Neural cell (in vitro differentiated cells): ENCODE measurements at regions not wholly inside any gene's neighbourhood (a gene's known extent, or its start where the extent isn't known, plus 50 kb on each side); places are given as distances from the start of the nearest gene placed in this dataset.

Experiments
- H2AFZ ChIP-seq: fragments of 200-600, 300-800 bp; sonication (generic), shearing (Covaris generic); 2 replicates; pipeline ENCODE4 v1.6.0; 2014; ENCODE audit warnings: low read depth, mild to moderate bottlenecking, antibody characterized with exemption, low read length, moderate library complexity
- H3F3A ChIP-seq: fragments of 200-600 bp; shearing (Covaris generic); 2 replicates; pipeline ENCODE4 v1.6.1; 2016; ENCODE audit warnings: mild to moderate bottlenecking, moderate library complexity, mixed read lengths, antibody characterized with exemption, low read length; ENCODE audit not compliant: insufficient read depth, poor library complexity, severe bottlenecking
- H3K27ac ChIP-seq: fragments of 200-600, 300-800 bp; sonication (generic), shearing (Covaris generic); 2 replicates; pipeline ENCODE4 v1.5.1; 2014; ENCODE audit warnings: mild to moderate bottlenecking, low read length, moderate library complexity
- H3K27me3 ChIP-seq: fragments of 300-800, 200-600 bp; sonication (generic), shearing (Covaris generic); 2 replicates; pipeline ENCODE4 v1.6.0; 2014; ENCODE audit warnings: mild to moderate bottlenecking, low read depth, low read length, moderate library complexity; ENCODE audit not compliant: insufficient read depth
- H3K36me3 ChIP-seq: fragments of 300-800, 200-600 bp; sonication (generic), shearing (Covaris generic); 2 replicates; pipeline ENCODE4 v1.5.1; 2014; ENCODE audit warnings: mild to moderate bottlenecking, antibody characterized with exemption, low read length, moderate library complexity; ENCODE audit not compliant: insufficient read depth
- H3K4me2 ChIP-seq: fragments of 300-800, 200-600 bp; sonication (generic), shearing (Covaris generic); 2 replicates; pipeline ENCODE4 v1.6.0; 2014; ENCODE audit warnings: mild to moderate bottlenecking, low read length
- H3K4me3 ChIP-seq: fragments of 300-800, 200-600 bp; sonication (generic), shearing (Covaris generic); 2 replicates; pipeline ENCODE4 v1.5.1; 2014; ENCODE audit warnings: mild to moderate bottlenecking, low read length, moderate library complexity
- H3K79me2 ChIP-seq: fragments of 200-600 bp; shearing (Covaris generic); replicated peaks from 2 replicates; pipeline ENCODE4 v1.6.0; 2014; ENCODE audit warnings: mild to moderate bottlenecking, low read length, moderate library complexity; ENCODE audit not compliant: insufficient read depth
- H3K9ac ChIP-seq: fragments of 300-800, 200-600 bp; sonication (generic), shearing (Covaris generic); 2 replicates; pipeline ENCODE4 v1.6.1; 2016; ENCODE audit warnings: mild to moderate bottlenecking, low read length, mixed read lengths
- H3K9me2 ChIP-seq: fragments of 200-600 bp; shearing (Covaris generic); 2 replicates; pipeline ENCODE4 v1.6.1; 2016; ENCODE audit warnings: mild to moderate bottlenecking, low read length, mixed read lengths; ENCODE audit not compliant: insufficient read depth
- H3K9me3 ChIP-seq: fragments of 200-600, 300-800 bp; sonication (generic), shearing (Covaris generic); 2 replicates; pipeline ENCODE4 v1.6.1; 2016; ENCODE audit warnings: mild to moderate bottlenecking, mixed run types, low read length, moderate library complexity, mixed read lengths
- H4K20me1 ChIP-seq: fragments of 200-600 bp; shearing (Covaris generic); 2 replicates; pipeline ENCODE4 v1.6.1; 2016; ENCODE audit warnings: mild to moderate bottlenecking, mixed run types; ENCODE audit not compliant: insufficient read depth
- EP300 ChIP-seq: fragments of 450-650 bp; conservative IDR thresholded peaks from 2 replicates; pipeline ENCODE4 v1.6.1; 2014; ENCODE audit warnings: antibody characterized with exemption, mild to moderate bottlenecking, moderate library complexity; ENCODE audit not compliant: poor library complexity, severe bottlenecking
- EZH2 ChIP-seq: fragments of 200-600, 300-800 bp; shearing (Covaris generic), sonication (generic); IDR thresholded peaks from 2 replicates; pipeline ENCODE4 v1.6.1; 2014; ENCODE audit warnings: antibody characterized with exemption, low read length, borderline replicate concordance, mild to moderate bottlenecking; ENCODE audit not compliant: insufficient read depth, poor library complexity, severe bottlenecking
- MXI1 ChIP-seq: fragments of 450-650 bp; conservative IDR thresholded peaks from 2 replicates; pipeline ENCODE4 v1.6.1; 2014; ENCODE audit warnings: antibody characterized with exemption, mild to moderate bottlenecking; ENCODE audit not compliant: poor library complexity, severe bottlenecking
- POLR2AphosphoS5 ChIP-seq: IDR thresholded peaks from 2 replicates; pipeline ENCODE4 v1.6.1; 2012
- RAD21 ChIP-seq: fragments of 450-650 bp; conservative IDR thresholded peaks from 2 replicates; pipeline ENCODE4 v1.6.1; 2014; ENCODE audit warnings: antibody characterized with exemption, mild to moderate bottlenecking, moderate library complexity
- SMC3 ChIP-seq: fragments of 450-650 bp; conservative IDR thresholded peaks from 2 replicates; pipeline ENCODE4 v1.6.1; 2014; ENCODE audit warnings: antibody characterized with exemption, mild to moderate bottlenecking, moderate library complexity; ENCODE audit not compliant: poor library complexity
- TAF1 ChIP-seq: IDR thresholded peaks from 2 replicates; pipeline ENCODE4 v1.6.1; 2012; ENCODE audit warnings: low read depth
- TF ChIP-seq, protein P1 (sequence below): fragments of 450-650 bp; IDR thresholded peaks from 2 replicates; pipeline ENCODE4 v1.5.1; 2014; ENCODE audit warnings: antibody characterized with exemption, mild to moderate bottlenecking, moderate library complexity; ENCODE audit not compliant: poor library complexity, severe bottlenecking
- TF ChIP-seq, protein P2 (sequence below): IDR thresholded peaks from 2 replicates; pipeline ENCODE4 v1.6.1; 2012; ENCODE audit warnings: borderline replicate concordance

DNA sequence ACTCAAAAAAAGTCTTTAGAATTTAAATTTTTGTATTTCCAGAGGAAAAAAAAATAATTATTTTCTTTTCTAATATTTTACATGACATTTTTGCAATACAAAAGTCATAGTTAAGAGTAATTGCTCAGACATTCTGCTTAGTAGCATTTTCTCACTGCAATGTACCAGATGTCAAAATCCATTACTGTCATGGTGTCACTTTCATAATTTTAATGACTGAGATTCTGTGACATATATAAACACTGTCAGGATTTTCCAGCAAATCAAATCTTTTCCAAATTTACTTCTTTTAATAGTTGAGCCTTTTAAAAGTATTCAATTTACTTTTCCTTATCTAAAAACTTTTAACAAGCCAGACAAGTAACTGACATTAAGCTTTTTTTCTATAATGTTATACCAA, 422.7 kb downstream of the GRIA2 start:
- Histone ChIP-seq H3K9ac (no peak overlapping the region), H3K4me3 (no peak overlapping the region), H3K27me3 (no peaks in the 10 kb centered on the region), H3F3A (no peaks in the 10 kb centered on the region), H3K9me3 (peaks cover 5% of the 10 kb centered on the region), H3K36me3 (no peaks in the 10 kb centered on the region), H3K79me2 (no peaks in the 10 kb centered on the region), H3K9me2 (no peaks in the 10 kb centered on the region), H4K20me1 (no peaks in the 10 kb centered on the region), H3K4me2 (no peak overlapping the region), H3K27ac (no peak overlapping the region), H2AFZ (no peak overlapping the region)
- TF ChIP-seq POLR2AphosphoS5 (peak; percentile 46), EP300 (peak; percentile 89), EZH2 (no peak)

DNA sequence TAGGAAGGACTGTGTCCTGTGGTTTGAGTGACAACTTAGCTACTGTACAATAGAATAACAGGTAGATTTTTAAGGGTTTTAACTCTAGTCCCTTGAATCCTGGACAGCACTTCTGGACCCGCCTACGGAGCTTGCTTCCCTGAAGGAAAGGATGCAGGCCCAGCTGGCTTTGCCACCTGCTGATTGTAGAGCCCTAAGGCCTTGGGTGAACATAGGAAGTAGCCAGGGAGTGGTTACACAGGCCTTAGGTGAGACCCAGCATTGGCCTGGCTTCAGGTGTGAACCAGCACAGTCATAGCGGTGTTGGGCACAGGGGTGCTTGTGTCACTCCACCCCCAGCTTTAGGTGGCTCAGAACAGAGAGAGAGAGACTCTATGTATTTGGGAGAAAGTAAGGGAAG, 413.5 kb downstream of the GRIA2 start:
- Histone ChIP-seq H3K36me3 (no peaks in the 10 kb centered on the region), H2AFZ (no peak overlapping the region), H3K27ac (no peak overlapping the region), H3K4me2 (no peak overlapping the region), H3K4me3 (no peak overlapping the region), H3K9me3 (no peaks in the 10 kb centered on the region), H4K20me1 (no peaks in the 10 kb centered on the region), H3K27me3 (no peaks in the 10 kb centered on the region), H3K9ac (no peak overlapping the region), H3K9me2 (no peaks in the 10 kb centered on the region), H3F3A (no peaks in the 10 kb centered on the region), H3K79me2 (no peaks in the 10 kb centered on the region)
- TF ChIP-seq EP300 = no peak
- no peak for TF ChIP-seq TAF1
- TF ChIP-seq RAD21 = no peak
- TF ChIP-seq, protein P1, sequence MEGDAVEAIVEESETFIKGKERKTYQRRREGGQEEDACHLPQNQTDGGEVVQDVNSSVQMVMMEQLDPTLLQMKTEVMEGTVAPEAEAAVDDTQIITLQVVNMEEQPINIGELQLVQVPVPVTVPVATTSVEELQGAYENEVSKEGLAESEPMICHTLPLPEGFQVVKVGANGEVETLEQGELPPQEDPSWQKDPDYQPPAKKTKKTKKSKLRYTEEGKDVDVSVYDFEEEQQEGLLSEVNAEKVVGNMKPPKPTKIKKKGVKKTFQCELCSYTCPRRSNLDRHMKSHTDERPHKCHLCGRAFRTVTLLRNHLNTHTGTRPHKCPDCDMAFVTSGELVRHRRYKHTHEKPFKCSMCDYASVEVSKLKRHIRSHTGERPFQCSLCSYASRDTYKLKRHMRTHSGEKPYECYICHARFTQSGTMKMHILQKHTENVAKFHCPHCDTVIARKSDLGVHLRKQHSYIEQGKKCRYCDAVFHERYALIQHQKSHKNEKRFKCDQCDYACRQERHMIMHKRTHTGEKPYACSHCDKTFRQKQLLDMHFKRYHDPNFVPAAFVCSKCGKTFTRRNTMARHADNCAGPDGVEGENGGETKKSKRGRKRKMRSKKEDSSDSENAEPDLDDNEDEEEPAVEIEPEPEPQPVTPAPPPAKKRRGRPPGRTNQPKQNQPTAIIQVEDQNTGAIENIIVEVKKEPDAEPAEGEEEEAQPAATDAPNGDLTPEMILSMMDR = no peak
- TF ChIP-seq SMC3 = no peak
- TF ChIP-seq MXI1 = no peak
- TF ChIP-seq POLR2AphosphoS5 = no peak
- no peak for TF ChIP-seq EZH2
- TF ChIP-seq, protein P2, sequence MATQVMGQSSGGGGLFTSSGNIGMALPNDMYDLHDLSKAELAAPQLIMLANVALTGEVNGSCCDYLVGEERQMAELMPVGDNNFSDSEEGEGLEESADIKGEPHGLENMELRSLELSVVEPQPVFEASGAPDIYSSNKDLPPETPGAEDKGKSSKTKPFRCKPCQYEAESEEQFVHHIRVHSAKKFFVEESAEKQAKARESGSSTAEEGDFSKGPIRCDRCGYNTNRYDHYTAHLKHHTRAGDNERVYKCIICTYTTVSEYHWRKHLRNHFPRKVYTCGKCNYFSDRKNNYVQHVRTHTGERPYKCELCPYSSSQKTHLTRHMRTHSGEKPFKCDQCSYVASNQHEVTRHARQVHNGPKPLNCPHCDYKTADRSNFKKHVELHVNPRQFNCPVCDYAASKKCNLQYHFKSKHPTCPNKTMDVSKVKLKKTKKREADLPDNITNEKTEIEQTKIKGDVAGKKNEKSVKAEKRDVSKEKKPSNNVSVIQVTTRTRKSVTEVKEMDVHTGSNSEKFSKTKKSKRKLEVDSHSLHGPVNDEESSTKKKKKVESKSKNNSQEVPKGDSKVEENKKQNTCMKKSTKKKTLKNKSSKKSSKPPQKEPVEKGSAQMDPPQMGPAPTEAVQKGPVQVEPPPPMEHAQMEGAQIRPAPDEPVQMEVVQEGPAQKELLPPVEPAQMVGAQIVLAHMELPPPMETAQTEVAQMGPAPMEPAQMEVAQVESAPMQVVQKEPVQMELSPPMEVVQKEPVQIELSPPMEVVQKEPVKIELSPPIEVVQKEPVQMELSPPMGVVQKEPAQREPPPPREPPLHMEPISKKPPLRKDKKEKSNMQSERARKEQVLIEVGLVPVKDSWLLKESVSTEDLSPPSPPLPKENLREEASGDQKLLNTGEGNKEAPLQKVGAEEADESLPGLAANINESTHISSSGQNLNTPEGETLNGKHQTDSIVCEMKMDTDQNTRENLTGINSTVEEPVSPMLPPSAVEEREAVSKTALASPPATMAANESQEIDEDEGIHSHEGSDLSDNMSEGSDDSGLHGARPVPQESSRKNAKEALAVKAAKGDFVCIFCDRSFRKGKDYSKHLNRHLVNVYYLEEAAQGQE = no peak
